Right atrium auricular region (tissue), 2 donors: ENCODE measurements at regions not wholly inside any gene's neighbourhood (a gene's known extent, or its start where the extent isn't known, plus 50 kb on each side); places are given as distances from the start of the nearest gene placed in this dataset.

Experiments used
- DNase-seq: peaks from one replicate; pipeline ENCODE4 v3.0.0-alpha.2; 2019; ENCODE audit warnings: low spot score
- H3K27ac ChIP-seq, 2 donors: fragments of 200-600 bp; sonication (generic); 1 replicate in 1 of 2; 2 replicates in 1 of 2; pipeline ENCODE4 v1.5.1; 2016 to 2019
- H3K27me3 ChIP-seq, 2 donors: fragments of 200-600 bp; sonication (generic); one replicate each; pipeline versions ENCODE4 v1.5.1 to v1.6.0; 2017 to 2019
- H3K36me3 ChIP-seq: fragments of 200-600 bp; sonication (generic); one replicate; pipeline ENCODE4 v1.5.1; 2016
- H3K4me1 ChIP-seq, 2 donors: fragments of 200-600 bp; sonication (generic); one replicate each; pipeline versions ENCODE4 v1.5.1 to v1.6.0; 2017 to 2019
- H3K4me3 ChIP-seq, 2 donors: fragments of 200-600 bp; sonication (generic); 1 replicate in 1 of 2; 2 replicates in 1 of 2; pipeline ENCODE4 v1.5.1; 2017 to 2019; ENCODE audit warnings: mild to moderate bottlenecking in 1 of 2, moderate library complexity in 1 of 2
- H3K9me3 ChIP-seq, 2 donors: fragments of 200-600 bp; sonication (generic); one replicate each; pipeline ENCODE4 v1.5.1; 2019
- CTCF ChIP-seq, 2 donors: fragments of 200-600 bp; sonication (generic); IDR thresholded peaks; one replicate each; pipeline ENCODE4 v1.5.1; 2019; ENCODE audit warnings: antibody characterized with exemption in 2 of 2

DNA sequence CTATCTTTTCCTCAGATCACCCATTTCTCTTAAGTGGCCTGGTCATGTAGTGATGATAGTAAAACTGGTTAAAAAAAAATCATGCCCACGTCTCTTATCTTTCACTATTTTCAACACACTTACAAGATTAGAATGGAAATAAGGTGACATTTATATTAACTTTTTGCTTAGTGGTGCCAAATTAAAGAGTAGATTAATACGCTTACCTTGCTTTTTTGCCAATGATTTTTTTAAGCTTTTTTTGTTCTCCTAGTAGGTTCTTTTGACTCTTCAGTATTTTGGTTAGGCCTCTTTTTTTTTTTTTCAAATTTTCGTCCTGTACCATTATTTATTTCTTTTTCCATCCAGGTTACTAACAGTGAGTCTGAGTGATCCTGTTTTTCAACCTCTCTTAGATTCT, 147.9 kb downstream of the PTCSC3 start:
- TF ChIP-seq CTCF (IDR thresholded peaks at IDR 0.05), result no peak
- Histone ChIP-seq H3K4me3 (no peak overlapping the region), H3K27me3 (no peaks in the 10 kb centered on the region), H3K9me3 (no peaks in the 10 kb centered on the region), H3K27ac (no peak overlapping the region), H3K36me3 (no peaks in the 10 kb centered on the region), H3K4me1 (no peaks in the 10 kb centered on the region)
- no peak for DNase-seq

GRCh38 chr14:36028218-36028617, 148.3 kb downstream of the PTCSC3 start:
- H3K36me3 ChIP-seq, result no peaks in the 10 kb centered on the region

DNA sequence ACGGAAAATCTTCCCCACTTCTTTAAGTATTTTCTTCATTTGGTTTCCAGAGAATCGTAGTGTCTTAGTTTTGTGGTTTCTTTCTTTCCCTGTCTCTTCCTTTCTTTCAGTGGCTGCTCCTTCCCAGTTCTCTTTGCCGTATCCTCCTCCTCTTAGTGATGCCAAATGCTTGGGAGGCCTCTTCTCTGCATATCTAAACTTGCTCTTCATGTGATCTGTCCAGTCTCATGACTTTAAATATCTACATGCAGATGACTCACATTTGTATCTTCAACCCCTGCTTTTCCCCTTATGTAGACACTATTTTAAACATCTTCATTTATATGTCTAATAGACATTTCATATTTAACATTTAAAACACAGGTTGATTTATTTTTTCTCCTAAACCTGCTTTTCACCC, 149.2 kb downstream of the PTCSC3 start:
- no peaks in the 10 kb centered on the region for H3K9me3 ChIP-seq
- no peak for DNase-seq
- H3K4me1 ChIP-seq, result no peaks in the 10 kb centered on the region
- no peaks in the 10 kb centered on the region for H3K27me3 ChIP-seq
- TF ChIP-seq CTCF (IDR thresholded peaks at IDR 0.05), result no peak
- no peak overlapping the region for H3K4me3 ChIP-seq
- H3K36me3 ChIP-seq, result no peaks in the 10 kb centered on the region
- no peak overlapping the region for H3K27ac ChIP-seq

More at GRCh38 chr14:36028218-36028617, 148.3 kb downstream of the PTCSC3 start:
- DNase-seq, result no peak
- H3K4me1 ChIP-seq, result no peaks in the 10 kb centered on the region
- H3K27ac ChIP-seq, result no peak overlapping the region
- no peaks in the 10 kb centered on the region for H3K27me3 ChIP-seq
- no peak for TF ChIP-seq CTCF (IDR thresholded peaks at IDR 0.05)
- H3K4me3 ChIP-seq, result no peak overlapping the region
- no peaks in the 10 kb centered on the region for H3K9me3 ChIP-seq

GRCh38 chr14:36022765-36023410, 153.6 kb downstream of the PTCSC3 start:
- Histone ChIP-seq H3K9me3 (no peaks in the 10 kb centered on the region), H3K4me1 (no peaks in the 10 kb centered on the region), H3K27me3 (no peaks in the 10 kb centered on the region), H3K4me3 (no peak overlapping the region), H3K36me3 (no peaks in the 10 kb centered on the region), H3K27ac (no peak overlapping the region)
- DNase-seq, result no peak
- TF ChIP-seq CTCF (IDR thresholded peaks at IDR 0.05), result no peak

GRCh38 chr14:36021591-36022320, 154.8 kb downstream of the PTCSC3 start:
- no peak for TF ChIP-seq CTCF (IDR thresholded peaks at IDR 0.05)
- H3K9me3 ChIP-seq, result no peaks in the 10 kb centered on the region

More at GRCh38 chr14:36021591-36022320, 154.8 kb downstream of the PTCSC3 start:
- Histone ChIP-seq H3K27me3 (no peaks in the 10 kb centered on the region), H3K4me3 (no peak overlapping the region), H3K27ac (no peak overlapping the region), H3K36me3 (no peaks in the 10 kb centered on the region), H3K4me1 (no peaks in the 10 kb centered on the region)
- DNase-seq, result no peak
